ENCODE measurements at regions not wholly inside any gene's neighbourhood (a gene's known extent, or its start where the extent isn't known, plus 50 kb on each side); places are given as distances from the start of the nearest gene placed in this dataset.
"Not testable (repeated sequence)": the region's sequence is repeated elsewhere in the genome, so short reads cannot be mapped to it uniquely, and the experiment has no call there.

DNA sequence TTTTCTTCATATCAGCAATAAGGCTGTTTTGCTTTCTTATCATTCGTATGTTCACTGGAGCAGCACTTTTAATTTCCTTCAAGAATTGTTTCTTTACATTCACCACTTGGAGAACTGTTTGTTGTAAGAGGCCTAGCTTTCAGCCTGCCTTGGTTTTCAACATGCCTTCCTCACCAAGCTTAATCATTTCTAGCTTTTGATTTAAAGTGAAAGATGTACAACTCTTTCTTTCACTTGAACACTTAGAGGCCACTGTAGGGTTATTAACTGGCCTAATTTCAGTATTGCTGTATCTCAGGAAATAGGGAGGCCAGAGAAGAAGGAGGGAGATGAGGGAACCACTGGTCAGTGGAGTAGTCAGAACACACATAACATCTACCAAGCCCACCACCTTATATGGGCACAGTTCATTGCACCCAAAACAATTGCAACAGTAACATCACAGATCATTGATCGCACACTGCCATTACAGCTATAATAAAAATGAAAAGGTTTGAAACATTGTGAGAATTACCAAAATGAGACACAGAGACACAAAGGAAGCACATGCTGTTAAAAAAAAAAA is 181.4 kb upstream of the TUBA3C start:
- DNase-seq, result no peak
- Histone ChIP-seq H3K27me3 (ENCODE audit: control insufficient read depth, insufficient read depth, low read length) (no peaks in the 10 kb centered on the region), H3K4me3 (ENCODE audit: insufficient read depth, low read depth, low read length) (no peak overlapping the region), H3K36me3 (replicated peaks; ENCODE audit: control insufficient read depth, insufficient read depth, low read length) (no peaks in the 10 kb centered on the region)

DNA sequence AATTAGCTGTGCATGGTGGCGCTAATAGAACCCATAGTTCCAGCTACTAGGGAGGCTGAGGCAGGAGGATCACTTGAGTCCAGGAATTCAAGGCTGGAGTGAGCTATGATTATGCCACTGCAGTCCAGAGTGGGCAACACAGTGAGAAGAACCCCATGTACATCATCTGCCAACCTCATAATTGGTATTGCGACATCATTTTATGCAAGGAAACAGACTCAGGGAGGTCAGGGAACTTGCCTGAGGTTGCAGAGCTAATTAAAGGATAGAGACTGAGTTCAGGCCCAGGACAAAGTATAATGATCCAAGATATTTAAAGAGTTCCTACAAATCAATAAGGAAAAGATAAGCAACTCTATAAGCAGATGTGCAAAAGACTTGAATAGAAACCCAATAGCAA is 178.1 kb upstream of the TUBA3C start:
- H3K36me3 ChIP-seq (replicated peaks; ENCODE audit: control insufficient read depth, insufficient read depth, low read length); H3K4me3 ChIP-seq (ENCODE audit: insufficient read depth, low read depth, low read length); H3K27me3 ChIP-seq (ENCODE audit: control insufficient read depth, insufficient read depth, low read length); DNase-seq: not testable (repeated sequence)

DNA sequence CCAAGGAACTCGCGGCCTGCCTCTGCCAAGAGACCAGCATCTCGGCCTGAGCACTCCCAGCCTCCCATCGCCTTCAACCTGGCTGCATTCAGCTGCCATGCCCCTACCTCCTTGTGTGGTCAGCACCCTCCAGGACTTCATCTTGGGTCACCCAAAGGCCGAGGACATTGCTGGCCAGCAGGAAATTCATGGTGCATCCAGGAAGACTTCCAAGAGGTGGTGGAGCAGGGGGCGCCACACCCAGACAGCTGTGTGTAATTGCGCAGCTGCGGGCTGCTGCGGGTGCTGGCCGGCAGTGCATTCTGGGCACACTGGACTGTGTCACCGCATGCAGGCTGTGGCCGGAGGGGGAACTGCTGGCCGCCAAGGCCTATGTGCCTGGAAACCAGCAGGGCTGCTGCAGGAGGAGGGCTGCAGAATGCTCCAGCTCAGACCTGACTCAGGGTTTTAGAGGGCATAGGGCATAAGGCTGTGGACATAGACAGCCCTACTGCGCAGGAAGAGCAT is 164.3 kb upstream of the TUBA3C start:
- no peaks in the 10 kb centered on the region for H3K36me3 ChIP-seq (replicated peaks; ENCODE audit: control insufficient read depth, insufficient read depth, low read length)
- peak; percentile 5 for DNase-seq
- no peak overlapping the region for H3K4me3 ChIP-seq (ENCODE audit: insufficient read depth, low read depth, low read length)
- no peaks in the 10 kb centered on the region; the same call in 1 of the 2 replicates for H3K27me3 ChIP-seq (ENCODE audit: control insufficient read depth, insufficient read depth, low read length)

DNA sequence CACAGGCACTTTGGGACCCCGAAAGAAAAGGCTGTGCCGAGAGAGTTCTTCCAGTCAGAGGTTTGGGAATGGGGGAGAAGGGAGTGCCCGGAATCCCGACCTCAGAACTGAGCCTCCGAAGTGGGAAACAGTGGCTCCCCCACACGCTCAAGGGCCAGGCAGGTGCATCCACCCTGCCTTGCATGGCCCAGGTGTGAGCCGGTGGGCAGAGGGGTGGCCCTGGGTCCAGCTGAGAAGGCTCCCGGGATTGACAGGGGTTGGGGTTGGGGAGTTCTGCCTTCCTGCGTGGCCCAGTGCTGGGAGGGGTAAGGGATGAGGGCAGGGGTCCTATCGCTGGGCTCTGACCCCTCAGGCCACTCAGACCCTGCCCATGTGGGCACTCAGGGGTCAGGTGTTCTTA is 163.5 kb upstream of the TUBA3C start:
- no peak for DNase-seq
- Histone ChIP-seq H3K36me3 (replicated peaks; ENCODE audit: control insufficient read depth, insufficient read depth, low read length) (no peaks in the 10 kb centered on the region), H3K27me3 (ENCODE audit: control insufficient read depth, insufficient read depth, low read length) (no peaks in the 10 kb centered on the region), H3K4me3 (ENCODE audit: insufficient read depth, low read depth, low read length) (no peak overlapping the region)

DNA sequence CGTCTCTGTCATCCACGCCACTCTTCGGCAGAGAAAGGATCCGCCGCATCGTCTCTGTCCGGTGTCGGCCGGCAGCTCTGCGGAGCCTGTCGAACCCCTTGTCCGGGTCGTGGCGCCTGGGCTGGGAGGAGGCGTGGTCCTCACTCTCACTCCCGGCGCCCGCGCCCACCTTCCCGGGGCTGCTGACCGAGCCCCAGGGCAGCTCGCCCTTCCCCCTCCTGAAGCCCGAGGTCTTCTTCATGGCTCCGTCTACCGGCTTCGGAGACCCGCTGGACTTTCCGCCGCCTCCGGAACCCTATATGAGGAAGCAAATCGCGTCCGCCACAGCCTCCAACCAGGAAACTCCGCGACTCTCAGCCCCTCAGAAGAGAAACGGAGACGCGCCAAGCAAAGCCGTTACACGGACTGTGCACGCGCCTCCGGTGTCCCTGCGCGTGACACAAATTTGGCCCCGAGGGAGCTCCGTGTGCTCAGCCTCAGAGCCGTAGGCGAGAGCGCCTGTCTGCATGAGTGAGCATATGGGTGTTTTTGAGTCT is 163.0 kb upstream of the TUBA3C start:
- H3K4me3 ChIP-seq (ENCODE audit: insufficient read depth, low read depth, low read length); DNase-seq; H3K36me3 ChIP-seq (replicated peaks; ENCODE audit: control insufficient read depth, insufficient read depth, low read length); H3K27me3 ChIP-seq (ENCODE audit: control insufficient read depth, insufficient read depth, low read length): not testable (repeated sequence)

DNA sequence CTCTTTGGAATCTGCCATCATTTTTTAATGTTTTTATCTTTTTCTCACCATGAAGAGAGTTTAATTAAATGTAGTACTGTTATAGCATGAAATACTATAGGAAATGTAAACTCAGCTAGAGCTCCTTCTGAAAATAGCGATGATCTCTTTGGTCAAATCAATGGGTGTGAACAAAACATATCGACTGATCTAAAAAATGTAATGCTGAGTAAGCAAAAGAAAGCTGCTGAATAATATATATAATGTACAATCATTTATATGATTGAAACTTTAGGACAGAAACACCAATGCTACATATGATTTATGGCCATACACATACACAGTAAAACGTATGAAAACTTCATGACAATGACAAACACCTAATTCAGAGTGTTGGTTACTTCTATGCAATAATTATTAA is 150.8 kb upstream of the TUBA3C start:
- Histone ChIP-seq H3K36me3 (replicated peaks; ENCODE audit: control insufficient read depth, insufficient read depth, low read length) (no peaks in the 10 kb centered on the region), H3K27me3 (ENCODE audit: control insufficient read depth, insufficient read depth, low read length) (no peaks in the 10 kb centered on the region)
- no peak for DNase-seq

DNA sequence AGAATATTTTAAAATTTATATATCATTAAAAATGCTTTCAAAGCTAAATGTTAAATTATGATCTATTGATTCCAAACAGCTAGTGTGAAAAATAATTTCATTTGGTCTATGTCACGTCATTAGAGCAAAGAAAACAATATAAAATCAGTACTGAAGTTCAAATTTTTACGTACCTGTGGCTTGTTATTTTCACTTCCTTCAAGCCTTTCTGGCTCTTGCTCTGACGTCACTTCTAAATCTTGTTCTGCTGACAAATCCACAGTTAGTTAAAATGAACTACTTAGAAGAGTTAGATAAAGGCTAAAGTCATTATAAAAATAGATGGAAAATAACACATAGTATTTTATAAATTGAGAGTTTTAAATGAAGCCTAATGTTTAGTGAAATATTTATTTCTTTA is 147.7 kb upstream of the TUBA3C start:
- no peaks in the 10 kb centered on the region for H3K27me3 ChIP-seq (ENCODE audit: control insufficient read depth, insufficient read depth, low read length)
- no peak for DNase-seq
- no peak overlapping the region for H3K4me3 ChIP-seq (ENCODE audit: insufficient read depth, low read depth, low read length)
- no peaks in the 10 kb centered on the region for H3K36me3 ChIP-seq (replicated peaks; ENCODE audit: control insufficient read depth, insufficient read depth, low read length)

More for the DNA sequence above, 150.8 kb upstream of the TUBA3C start:
- H3K4me3 ChIP-seq (ENCODE audit: insufficient read depth, low read depth, low read length), result no peak overlapping the region

DNA sequence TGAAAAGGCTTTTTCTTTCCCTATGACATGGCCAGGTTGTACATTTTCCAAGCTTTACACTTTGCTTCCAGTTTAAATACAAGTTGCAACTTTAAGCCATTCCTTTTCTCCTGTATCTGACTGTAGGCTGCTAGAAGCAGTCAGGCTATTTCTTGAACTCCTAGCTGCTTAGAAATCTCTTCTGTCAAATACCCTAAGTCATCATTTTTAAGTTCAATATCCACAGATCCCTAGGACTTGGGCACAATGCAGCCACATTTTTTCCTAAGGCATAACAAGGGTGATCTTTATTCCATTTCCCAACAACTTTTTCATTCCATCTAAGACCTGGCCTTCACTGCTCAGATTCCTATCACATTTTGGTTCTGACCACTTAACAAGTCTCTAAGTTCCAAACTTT is 142.7 kb upstream of the TUBA3C start:
- no peak overlapping the region for H3K4me3 ChIP-seq (ENCODE audit: insufficient read depth, low read depth, low read length)
- DNase-seq, result no peak
- no peaks in the 10 kb centered on the region for H3K36me3 ChIP-seq (replicated peaks; ENCODE audit: control insufficient read depth, insufficient read depth, low read length)
- H3K27me3 ChIP-seq (ENCODE audit: control insufficient read depth, insufficient read depth, low read length), result no peaks in the 10 kb centered on the region

DNA sequence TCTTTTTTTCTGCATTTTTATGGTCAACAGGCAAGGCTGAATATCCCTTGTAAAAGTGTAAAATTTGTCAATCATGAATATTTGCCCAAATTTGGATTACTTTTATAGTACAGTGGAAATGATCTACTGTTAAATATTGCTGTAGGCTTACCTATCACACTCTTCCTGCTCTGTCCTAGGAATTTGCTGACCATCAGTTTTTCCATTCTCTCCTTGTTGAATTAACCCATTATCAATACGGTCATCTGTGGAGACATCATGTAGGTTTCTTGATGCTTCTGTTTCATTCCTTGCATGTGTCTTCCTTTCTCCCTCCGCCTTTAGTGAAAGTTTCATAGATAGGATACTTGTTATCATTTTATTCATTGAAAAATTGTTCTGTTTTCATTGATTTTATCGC is 139.6 kb upstream of the TUBA3C start:
- DNase-seq, result no peak
- H3K36me3 ChIP-seq (replicated peaks; ENCODE audit: control insufficient read depth, insufficient read depth, low read length), result no peaks in the 10 kb centered on the region
- H3K27me3 ChIP-seq (ENCODE audit: control insufficient read depth, insufficient read depth, low read length), result no peaks in the 10 kb centered on the region
- no peak overlapping the region for H3K4me3 ChIP-seq (ENCODE audit: insufficient read depth, low read depth, low read length)

DNA sequence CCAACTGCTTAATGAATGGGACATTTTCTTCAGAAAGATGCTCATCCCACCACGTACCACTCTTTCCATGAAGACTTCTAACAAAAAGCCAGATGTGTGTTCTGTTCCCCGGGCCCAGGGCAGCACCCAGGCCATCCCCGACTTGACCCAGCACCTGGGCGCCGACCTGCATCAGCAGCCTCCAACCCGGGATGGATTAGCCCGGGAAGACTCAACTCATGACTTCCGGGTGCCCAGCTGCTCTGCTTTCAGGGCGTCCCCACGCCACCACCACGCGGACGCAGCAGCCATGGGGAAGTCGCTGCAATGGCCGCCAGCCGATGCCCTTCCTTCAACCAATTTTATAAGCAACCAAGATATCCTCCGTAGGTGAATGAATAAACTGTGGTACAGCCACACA is 123.8 kb upstream of the TUBA3C start:
- Histone ChIP-seq H3K4me3 (ENCODE audit: insufficient read depth, low read depth, low read length) (no peak overlapping the region), H3K27me3 (ENCODE audit: control insufficient read depth, insufficient read depth, low read length) (no peaks in the 10 kb centered on the region)
- DNase-seq, result no peak

DNA sequence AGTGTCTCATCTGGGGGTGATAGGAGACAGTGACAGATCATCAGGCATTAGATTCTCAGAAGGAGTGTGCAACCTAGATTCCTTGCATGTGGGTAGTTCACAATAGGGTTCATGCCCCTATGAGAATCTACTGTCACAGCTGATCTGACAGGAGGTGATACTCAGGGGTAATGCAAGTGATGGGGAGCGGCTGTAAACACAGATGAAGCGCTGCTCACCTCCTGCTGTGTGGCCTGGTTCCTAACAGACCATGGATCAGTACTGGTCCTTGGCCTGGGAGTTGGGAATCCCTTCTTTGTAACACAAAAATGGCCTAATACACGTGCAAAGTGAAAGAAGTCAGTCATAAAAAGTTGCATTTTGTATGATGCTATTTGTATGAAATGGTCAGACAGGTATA is 107.6 kb upstream of the TUBA3C start:
- DNase-seq, result no peak
- Histone ChIP-seq H3K4me3 (ENCODE audit: insufficient read depth, low read depth, low read length) (no peak overlapping the region), H3K27me3 (ENCODE audit: control insufficient read depth, insufficient read depth, low read length) (no peaks in the 10 kb centered on the region), H3K36me3 (replicated peaks; ENCODE audit: control insufficient read depth, insufficient read depth, low read length) (no peaks in the 10 kb centered on the region)

More for the DNA sequence above, 123.8 kb upstream of the TUBA3C start:
- no peaks in the 10 kb centered on the region for H3K36me3 ChIP-seq (replicated peaks; ENCODE audit: control insufficient read depth, insufficient read depth, low read length)

DNA sequence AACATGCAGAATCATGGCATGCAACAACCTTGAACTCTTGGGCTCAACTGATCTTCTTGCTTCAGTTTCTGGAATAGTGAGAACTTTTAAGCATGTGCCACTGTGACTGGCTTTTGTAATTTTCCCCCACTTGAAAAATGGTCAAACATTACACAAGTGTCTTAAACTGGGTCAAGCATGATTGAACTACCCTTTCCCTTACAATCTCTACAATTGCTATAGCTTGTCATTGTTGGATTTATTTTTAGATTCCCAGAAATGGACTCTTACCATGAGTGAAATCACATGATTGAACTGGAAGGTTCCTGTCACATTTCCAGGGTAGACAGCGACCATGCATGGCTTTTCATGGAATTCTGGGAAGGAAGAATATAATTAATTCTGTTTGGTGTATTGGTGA is 102.2 kb upstream of the TUBA3C start:
- DNase-seq, result no peak
- H3K36me3 ChIP-seq (replicated peaks; ENCODE audit: control insufficient read depth, insufficient read depth, low read length), result no peaks in the 10 kb centered on the region
- no peaks in the 10 kb centered on the region for H3K27me3 ChIP-seq (ENCODE audit: control insufficient read depth, insufficient read depth, low read length)
- H3K4me3 ChIP-seq (ENCODE audit: insufficient read depth, low read depth, low read length), result no peak overlapping the region

DNA sequence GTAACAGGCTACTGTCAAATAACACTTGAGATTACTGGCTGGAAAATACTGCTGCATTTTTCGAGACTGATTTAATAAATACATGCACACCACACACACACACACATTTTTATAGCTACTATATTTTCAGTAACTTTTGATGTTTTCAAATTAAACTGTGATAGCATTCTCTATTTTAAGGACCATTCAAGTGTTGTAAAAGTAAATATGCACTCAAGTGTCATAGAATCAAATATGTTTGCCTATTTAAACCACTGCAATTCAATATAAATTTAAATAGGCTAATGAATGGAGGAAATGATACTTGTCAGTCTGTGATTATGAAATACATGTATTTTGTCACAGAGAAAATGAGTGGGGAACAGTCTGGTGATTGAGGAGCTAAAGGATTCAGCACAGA is 86.7 kb upstream of the TUBA3C start:
- Histone ChIP-seq H3K36me3 (replicated peaks; ENCODE audit: control insufficient read depth, insufficient read depth, low read length) (no peaks in the 10 kb centered on the region), H3K27me3 (ENCODE audit: control insufficient read depth, insufficient read depth, low read length) (no peaks in the 10 kb centered on the region), H3K4me3 (ENCODE audit: insufficient read depth, low read depth, low read length) (no peak overlapping the region)
- no peak for DNase-seq

DNA sequence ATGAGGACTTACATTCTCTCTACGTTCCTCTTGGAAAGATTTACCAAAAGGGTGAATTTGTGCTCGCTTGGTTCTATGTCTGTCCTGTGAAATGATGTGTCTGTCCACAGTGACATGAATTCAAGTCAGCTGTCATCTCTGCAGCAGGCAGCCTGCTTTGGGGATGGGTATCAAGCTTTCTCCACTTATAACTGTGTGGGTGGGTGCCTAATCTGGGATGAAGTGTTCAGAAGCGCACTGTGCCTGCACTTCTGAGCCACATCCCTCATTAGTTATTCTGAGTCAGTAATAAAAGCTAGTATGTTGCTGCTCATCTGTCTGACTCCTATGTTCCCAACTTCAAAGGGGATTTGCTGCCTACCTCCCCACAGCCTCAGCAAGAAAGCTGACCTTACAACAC is 86.1 kb upstream of the TUBA3C start:
- H3K27me3 ChIP-seq (ENCODE audit: control insufficient read depth, insufficient read depth, low read length), result no peaks in the 10 kb centered on the region
- DNase-seq, result no peak

DNA sequence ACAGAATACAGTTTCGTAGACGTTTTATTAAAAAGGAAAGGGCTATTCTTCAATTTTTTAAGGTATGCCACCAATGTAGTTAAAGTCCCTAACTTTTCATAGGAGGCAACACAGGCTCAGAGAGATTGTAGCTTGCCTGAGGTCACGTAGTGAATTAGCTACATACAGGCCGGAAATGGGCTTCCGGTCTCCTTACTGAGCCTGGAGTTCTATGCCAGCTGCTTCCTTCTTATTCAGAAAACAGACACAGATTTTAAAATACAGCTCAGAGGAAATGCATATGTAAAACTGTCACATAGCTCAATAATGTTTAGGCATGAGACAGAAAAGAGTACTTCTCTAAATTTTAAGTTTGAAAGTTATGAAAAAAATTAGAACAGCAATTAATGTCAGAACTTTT is 85.4 kb upstream of the TUBA3C start:
- DNase-seq, result no peak
- no peak overlapping the region for H3K4me3 ChIP-seq (ENCODE audit: insufficient read depth, low read depth, low read length)

More for the DNA sequence above, 86.1 kb upstream of the TUBA3C start:
- Histone ChIP-seq H3K4me3 (ENCODE audit: insufficient read depth, low read depth, low read length) (no peak overlapping the region), H3K36me3 (replicated peaks; ENCODE audit: control insufficient read depth, insufficient read depth, low read length) (no peaks in the 10 kb centered on the region)

DNA sequence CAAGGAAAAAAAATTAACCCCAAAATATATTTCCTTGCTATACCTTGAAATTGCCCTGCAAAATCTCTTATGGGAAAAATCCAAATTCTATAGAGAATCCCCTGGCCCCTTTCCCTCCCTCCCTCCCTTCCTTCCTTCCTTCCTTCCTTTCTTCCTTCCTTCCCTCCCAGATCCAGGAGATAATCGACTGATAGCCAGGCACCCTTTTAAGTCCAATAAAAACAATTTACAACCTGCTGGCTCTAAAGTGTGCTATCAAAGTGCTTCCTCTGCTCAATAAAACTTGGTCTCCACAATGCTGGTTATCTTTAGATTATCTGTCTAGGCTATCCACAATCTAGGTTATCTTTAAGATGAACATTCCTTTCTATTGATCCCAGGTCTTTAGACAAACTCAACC is 83.1 kb upstream of the TUBA3C start:
- Histone ChIP-seq H3K27me3 (ENCODE audit: control insufficient read depth, insufficient read depth, low read length) (no peaks in the 10 kb centered on the region), H3K36me3 (replicated peaks; ENCODE audit: control insufficient read depth, insufficient read depth, low read length) (no peaks in the 10 kb centered on the region), H3K4me3 (ENCODE audit: insufficient read depth, low read depth, low read length) (no peak overlapping the region)
- DNase-seq, result no peak

More for the DNA sequence above, 85.4 kb upstream of the TUBA3C start:
- H3K36me3 ChIP-seq (replicated peaks; ENCODE audit: control insufficient read depth, insufficient read depth, low read length), result no peaks in the 10 kb centered on the region
- H3K27me3 ChIP-seq (ENCODE audit: control insufficient read depth, insufficient read depth, low read length), result no peaks in the 10 kb centered on the region
